Upper lobe of right lung (tissue), 1 donor: ENCODE measurements at regions not wholly inside any gene's neighbourhood (a gene's known extent, or its start where the extent isn't known, plus 50 kb on each side); places are given as distances from the start of the nearest gene placed in this dataset.

Source experiments
- ATAC-seq: fragments of 200-7000 bp; cut with Tn5 transposase; one replicate; pipeline ENCODE4 v1.9.1; 2020; ENCODE audit warnings: mild to moderate bottlenecking, moderate library complexity
- DNase-seq: peaks from one replicate; pipeline ENCODE4 v3.0.0-alpha.2; 2020
- H3K27ac ChIP-seq: fragments of 200-600 bp; one replicate; pipeline ENCODE4 v1.8.0; 2022
- H3K27me3 ChIP-seq: fragments of 200-600 bp; one replicate; pipeline ENCODE4 v1.8.0; 2022; ENCODE audit warnings: mild to moderate bottlenecking
- H3K36me3 ChIP-seq: fragments of 200-600 bp; one replicate; pipeline ENCODE4 v1.8.0; 2022
- H3K4me1 ChIP-seq: fragments of 200-600 bp; one replicate; pipeline ENCODE4 v1.8.0; 2022
- H3K4me3 ChIP-seq: fragments of 200-600 bp; one replicate; pipeline ENCODE4 v1.8.0; 2022; ENCODE audit warnings: mild to moderate bottlenecking
- H3K9me3 ChIP-seq: fragments of 200-600 bp; one replicate; pipeline ENCODE4 v1.8.0; 2022
- CTCF ChIP-seq: fragments of 200-600 bp; IDR thresholded peaks from one replicate; pipeline ENCODE4 v1.8.0; 2022; ENCODE audit warnings: antibody characterized with exemption
- intact Hi-C: fragments of 100-400 bp; cut with DNase I; formaldehyde crosslinking; loops from one replicate; pipeline ENCODE4 v1.11.0; 2022
- donor health status: DM: no; HTN: yes; CAD: no; lungs with severe emphysema.

GRCh38 chrX:25219480-25219879 lies 203.7 kb upstream of the ARX start:
- H3K27ac ChIP-seq, result no peak overlapping the region
- ATAC-seq (no peak), DNase-seq (no peak)
- no peaks in the 10 kb centered on the region for H3K27me3 ChIP-seq
- no peak for TF ChIP-seq CTCF
- intact Hi-C loops, result no loop called here
- no peaks in the 10 kb centered on the region for H3K4me1 ChIP-seq
- no peaks in the 10 kb centered on the region for H3K9me3 ChIP-seq
- no peaks in the 10 kb centered on the region for H3K36me3 ChIP-seq
- H3K4me3 ChIP-seq, result no peak overlapping the region

GRCh38 chrX:25213611-25214010 lies 197.8 kb upstream of the ARX start:
- no peak for TF ChIP-seq CTCF
- H3K36me3 ChIP-seq, result no peaks in the 10 kb centered on the region
- no peaks in the 10 kb centered on the region for H3K27me3 ChIP-seq
- H3K4me1 ChIP-seq, result no peaks in the 10 kb centered on the region
- H3K27ac ChIP-seq, result no peak overlapping the region
- no peak overlapping the region for H3K4me3 ChIP-seq
- ATAC-seq, result no peak
- DNase-seq, result no peak
- H3K9me3 ChIP-seq, result no peaks in the 10 kb centered on the region
- intact Hi-C loops, result no loop called here

GRCh38 chrX:25207803-25208475 lies 192.2 kb upstream of the ARX start:
- no peak for TF ChIP-seq CTCF
- no peak overlapping the region for H3K27ac ChIP-seq
- no peaks in the 10 kb centered on the region for H3K9me3 ChIP-seq
- intact Hi-C loops, result no loop called here
- no peak for ATAC-seq
- H3K36me3 ChIP-seq, result no peaks in the 10 kb centered on the region
- no peaks in the 10 kb centered on the region for H3K4me1 ChIP-seq
- DNase-seq, result no peak
- H3K4me3 ChIP-seq, result no peak overlapping the region
- no peaks in the 10 kb centered on the region for H3K27me3 ChIP-seq

- DNase-seq (no peak), ATAC-seq (no peak)
- intact Hi-C loops, result no loop called here
- Histone ChIP-seq H3K9me3 (no peaks in the 10 kb centered on the region), H3K36me3 (no peaks in the 10 kb centered on the region), H3K27ac (no peak overlapping the region), H3K27me3 (no peaks in the 10 kb centered on the region), H3K4me1 (no peaks in the 10 kb centered on the region), H3K4me3 (no peak overlapping the region)
- no peak for TF ChIP-seq CTCF
These were observed 191.0 kb upstream of the ARX start for GRCh38 chrX:25206778-25207177.

- Histone ChIP-seq H3K27me3 (no peaks in the 10 kb centered on the region), H3K27ac (no peak overlapping the region), H3K4me3 (no peak overlapping the region), H3K36me3 (no peaks in the 10 kb centered on the region), H3K4me1 (no peaks in the 10 kb centered on the region), H3K9me3 (no peaks in the 10 kb centered on the region)
- no peak for DNase-seq
- intact Hi-C loops, result no loop called here
- ATAC-seq, result no peak
- TF ChIP-seq CTCF, result no peak
These were observed 188.4 kb upstream of the ARX start for GRCh38 chrX:25204182-25204581.

- no peaks in the 10 kb centered on the region for H3K36me3 ChIP-seq
- no peak for ATAC-seq
- H3K9me3 ChIP-seq, result no peaks in the 10 kb centered on the region
- intact Hi-C loops, result no loop called here
- no peak overlapping the region for H3K4me3 ChIP-seq
- no peak for DNase-seq
- no peak for TF ChIP-seq CTCF
- H3K27me3 ChIP-seq, result no peaks in the 10 kb centered on the region
- no peaks in the 10 kb centered on the region for H3K4me1 ChIP-seq
- no peak overlapping the region for H3K27ac ChIP-seq
These were observed 187.1 kb upstream of the ARX start for GRCh38 chrX:25202827-25203226.
